Epithelial cell of esophagus (primary cell): ENCODE measurements at regions not wholly inside any gene's neighbourhood (a gene's known extent, or its start where the extent isn't known, plus 50 kb on each side); places are given as distances from the start of the nearest gene placed in this dataset.

Experiments used
- DNase-seq: peaks from one replicate; pipeline ENCODE4 v3.0.0; 2010; ENCODE audit warnings: low read depth
- H3K4me3 ChIP-seq: 2 replicates; pipeline ENCODE4 v1.5.1; 2011; ENCODE audit warnings: mild to moderate bottlenecking, low read length, control low read depth
- TF ChIP-seq, protein P1 (sequence below): IDR thresholded peaks from 2 replicates; pipeline ENCODE4 v1.5.1; 2011; ENCODE audit warnings: low read depth, mild to moderate bottlenecking, low read length, control low read depth, inconsistent platforms; ENCODE audit not compliant: insufficient read depth; ENCODE audit errors: missing control alignments

DNA sequence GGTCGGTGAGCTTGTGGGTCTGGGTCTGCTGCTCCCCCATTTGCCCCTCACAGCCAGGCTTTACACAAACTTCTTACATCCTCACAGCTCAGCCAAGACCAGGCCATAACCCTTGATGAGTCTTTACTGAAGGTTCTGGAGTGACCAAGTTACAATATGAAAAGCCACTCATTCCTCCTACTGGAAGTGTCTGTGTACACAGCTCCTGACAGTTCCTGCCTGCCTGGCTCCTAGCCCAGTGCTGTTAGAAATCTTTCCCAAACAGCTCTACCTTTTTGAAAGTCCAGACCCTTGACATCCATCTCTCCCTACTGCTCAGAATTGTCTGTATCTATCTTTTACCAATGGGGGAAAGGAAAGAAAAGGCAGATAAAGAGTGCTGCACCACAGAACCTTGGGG lies 106.9 kb downstream of the PAX1 start:
- no peak for DNase-seq
- TF ChIP-seq, protein P1, sequence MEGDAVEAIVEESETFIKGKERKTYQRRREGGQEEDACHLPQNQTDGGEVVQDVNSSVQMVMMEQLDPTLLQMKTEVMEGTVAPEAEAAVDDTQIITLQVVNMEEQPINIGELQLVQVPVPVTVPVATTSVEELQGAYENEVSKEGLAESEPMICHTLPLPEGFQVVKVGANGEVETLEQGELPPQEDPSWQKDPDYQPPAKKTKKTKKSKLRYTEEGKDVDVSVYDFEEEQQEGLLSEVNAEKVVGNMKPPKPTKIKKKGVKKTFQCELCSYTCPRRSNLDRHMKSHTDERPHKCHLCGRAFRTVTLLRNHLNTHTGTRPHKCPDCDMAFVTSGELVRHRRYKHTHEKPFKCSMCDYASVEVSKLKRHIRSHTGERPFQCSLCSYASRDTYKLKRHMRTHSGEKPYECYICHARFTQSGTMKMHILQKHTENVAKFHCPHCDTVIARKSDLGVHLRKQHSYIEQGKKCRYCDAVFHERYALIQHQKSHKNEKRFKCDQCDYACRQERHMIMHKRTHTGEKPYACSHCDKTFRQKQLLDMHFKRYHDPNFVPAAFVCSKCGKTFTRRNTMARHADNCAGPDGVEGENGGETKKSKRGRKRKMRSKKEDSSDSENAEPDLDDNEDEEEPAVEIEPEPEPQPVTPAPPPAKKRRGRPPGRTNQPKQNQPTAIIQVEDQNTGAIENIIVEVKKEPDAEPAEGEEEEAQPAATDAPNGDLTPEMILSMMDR, result no peak
- no peak overlapping the region for H3K4me3 ChIP-seq

- TF ChIP-seq, protein P1, result no peak
- H3K4me3 ChIP-seq, result no peak overlapping the region
- DNase-seq, result no peak
Observed at GRCh38 chr20:21809961-21810523, 104.6 kb downstream of the PAX1 start.

- DNase-seq, result no peak
- H3K4me3 ChIP-seq, result no peak overlapping the region
- TF ChIP-seq, protein P1, result peak; percentile 28
Observed at GRCh38 chr20:21808863-21809664, 103.6 kb downstream of the PAX1 start.

- no peak overlapping the region for H3K4me3 ChIP-seq
- DNase-seq, result no peak
- TF ChIP-seq, protein P1, result no peak
Observed at GRCh38 chr20:21808139-21808538, 102.7 kb downstream of the PAX1 start.

GRCh38 chr20:21804802-21805201 lies 99.3 kb downstream of the PAX1 start:
- TF ChIP-seq, protein P1, result no peak
- H3K4me3 ChIP-seq, result no peak overlapping the region
- no peak for DNase-seq

DNA sequence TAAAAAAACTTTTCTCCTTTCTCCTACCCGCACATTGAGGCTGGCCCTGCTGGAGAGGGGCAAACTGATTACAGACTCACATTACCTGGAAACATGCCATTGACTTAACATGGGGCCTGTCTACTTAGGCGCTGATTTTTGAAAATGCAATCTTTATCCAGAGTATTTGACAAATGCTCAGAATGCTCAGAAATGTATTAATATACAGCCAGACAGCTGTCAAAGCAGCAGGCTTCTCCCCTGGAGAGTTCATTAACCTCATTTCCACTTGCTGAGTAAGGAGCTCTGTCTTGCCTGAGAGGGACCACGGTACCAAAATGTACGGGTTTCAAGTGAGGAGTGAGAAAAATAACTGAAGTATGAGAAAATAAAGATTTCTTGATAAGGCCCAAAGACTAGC lies 95.7 kb downstream of the PAX1 start:
- TF ChIP-seq, protein P1, result no peak
- DNase-seq, result no peak
- no peak overlapping the region for H3K4me3 ChIP-seq
